Right cardiac atrium (tissue), 5 donors: ENCODE measurements at regions not wholly inside any gene's neighbourhood (a gene's known extent, or its start where the extent isn't known, plus 50 kb on each side); places are given as distances from the start of the nearest gene placed in this dataset.
A peak's percentile ranks its signal among the peaks of the same experiment; 100 is the strongest.

Experiments used
- ATAC-seq, 2 donors: fragments of 200-7000 bp; cut with Tn5 transposase; one replicate each; pipeline versions ENCODE4 v1.8.0 to v1.9.1; 2020; ENCODE audit warnings: moderate library complexity in 2 of 2, mild to moderate bottlenecking in 1 of 2
- DNase-seq, 3 donors: peaks; one replicate each; pipeline ENCODE4 v3.0.0-alpha.2; 2020
- H3K27ac ChIP-seq: one replicate; pipeline ENCODE4 v1.5.1; 2013; ENCODE audit warnings: mild to moderate bottlenecking, low read length, control low read depth, moderate library complexity
- H3K27me3 ChIP-seq: one replicate; pipeline ENCODE4 v1.6.1; 2013; ENCODE audit not compliant: control insufficient read depth, insufficient read depth
- H3K4me1 ChIP-seq: one replicate; pipeline ENCODE4 v1.6.1; 2013; ENCODE audit warnings: low read length; ENCODE audit not compliant: control insufficient read depth, insufficient read depth
- H3K4me3 ChIP-seq: one replicate; pipeline ENCODE4 v1.5.1; 2013; ENCODE audit warnings: low read length, control low read depth
- H3K9me3 ChIP-seq: one replicate; pipeline ENCODE4 v1.6.1; 2013; ENCODE audit warnings: low read length; ENCODE audit not compliant: control insufficient read depth
- WGBS: extraction: QIAGEN DNeasy Blood & Tissue Kit; methylation state at CpG from one replicate; pipeline ENCODE4 v1.1.7; 2013; 5-methylcytosine and 5-hydroxymethylcytosine counted together
- intact Hi-C, 4 donors: fragments of 100-400 bp; cut with DNase I; formaldehyde crosslinking; loops; one replicate each; pipeline versions ENCODE4 v1.11.0 to v1.14.0; 2022 to 2023
- donor health status: healthy with polysubstance abuse.
- donor health status: DM: no; HTN: yes; CAD: no.
- donor health status: DM: no; HTN: no; CAD: no.
- donor health status: DM: no; HTN: yes; CAD: no; lungs with severe emphysema.
- donor health status: DM: yes; HTN: yes; CAD: no.

DNA sequence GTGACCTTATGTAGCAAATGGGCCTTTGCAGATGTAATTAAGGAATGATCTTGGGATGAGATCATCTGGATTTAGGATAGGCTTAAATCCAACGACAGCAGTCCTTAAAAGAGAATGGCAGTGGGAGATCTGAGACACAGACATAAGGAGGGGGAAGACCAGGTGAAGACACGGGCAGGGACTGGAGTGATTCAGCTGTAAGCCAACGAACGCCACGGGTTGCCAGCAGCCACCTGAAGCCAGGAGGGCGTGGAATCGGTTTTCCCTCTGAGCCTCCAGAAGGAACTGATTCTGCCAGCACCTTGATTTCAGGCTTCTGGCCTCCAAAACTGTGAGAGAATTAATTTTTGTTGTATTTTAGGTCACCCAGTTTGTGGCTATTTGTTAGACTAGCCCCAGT, 218.6 kb upstream of the ANKRD55 start:
- Histone ChIP-seq H3K27me3 (no peaks in the 10 kb centered on the region), H3K4me3 (no peak overlapping the region), H3K27ac (no peak overlapping the region), H3K4me1 (no peaks in the 10 kb centered on the region), H3K9me3 (no peaks in the 10 kb centered on the region)
- intact Hi-C loops = no loop called here
- DNase-seq = no peak
- 97% methylated on average over 7 of the region's 7 CpGs for WGBS
- ATAC-seq = no peak

GRCh38 chr5:56450766-56451165, 217.6 kb upstream of the ANKRD55 start:
- intact Hi-C loops = no loop called here
- DNase-seq (no peak), ATAC-seq (peak; percentile 21 to 44)
- no peaks in the 10 kb centered on the region for H3K27me3 ChIP-seq
- 61% methylated on average over 8 of the region's 8 CpGs for WGBS
- H3K4me3 ChIP-seq = no peak overlapping the region
- H3K9me3 ChIP-seq = no peaks in the 10 kb centered on the region
- no peaks in the 10 kb centered on the region for H3K4me1 ChIP-seq
- H3K27ac ChIP-seq = no peak overlapping the region

DNA sequence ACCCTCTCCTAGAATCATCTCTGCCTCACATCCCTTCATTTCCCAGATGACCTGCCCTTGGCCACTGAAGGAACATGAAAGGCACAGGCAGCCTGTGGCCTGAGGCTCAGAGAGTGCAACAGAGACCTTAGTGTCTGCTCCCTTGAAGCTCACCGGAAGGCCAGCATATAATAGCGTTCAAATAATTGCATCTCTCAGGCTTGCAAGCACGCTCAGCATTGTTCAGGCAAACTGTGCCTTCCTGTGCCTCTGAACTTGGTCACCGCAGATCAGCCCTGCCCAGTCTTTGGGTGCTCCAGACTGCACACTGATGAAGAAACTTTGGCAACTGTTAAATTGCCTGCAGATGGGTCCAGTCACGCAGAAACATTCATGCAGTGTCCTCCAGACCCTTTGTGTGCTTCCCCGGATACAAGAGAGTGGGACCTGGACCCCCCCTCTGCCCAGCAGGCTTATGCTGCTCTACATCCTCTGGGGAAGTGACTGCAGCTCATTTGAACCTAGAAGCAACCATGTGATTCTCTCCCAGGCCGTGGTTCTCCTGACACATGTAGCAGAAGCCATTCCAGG, 216.0 kb upstream of the ANKRD55 start:
- 86% methylated on average over 7 of the region's 7 CpGs for WGBS
- no peak for DNase-seq
- Histone ChIP-seq H3K9me3 (no peaks in the 10 kb centered on the region), H3K27ac (no peak overlapping the region), H3K27me3 (no peaks in the 10 kb centered on the region), H3K4me1 (no peaks in the 10 kb centered on the region), H3K4me3 (no peak overlapping the region)
- intact Hi-C loops = no loop called here
- ATAC-seq = no peak

GRCh38 chr5:56447656-56448055, 214.5 kb upstream of the ANKRD55 start:
- Histone ChIP-seq H3K4me1 (no peaks in the 10 kb centered on the region), H3K4me3 (no peak overlapping the region), H3K27ac (no peak overlapping the region), H3K9me3 (no peaks in the 10 kb centered on the region), H3K27me3 (no peaks in the 10 kb centered on the region)
- intact Hi-C loops = no loop called here
- DNase-seq (no peak), ATAC-seq (no peak)
- 75% methylated on average over 4 of the region's 4 CpGs for WGBS

GRCh38 chr5:56447232-56447631, 214.1 kb upstream of the ANKRD55 start:
- WGBS = 79% methylated on average over 4 of the region's 4 CpGs
- no peak overlapping the region for H3K27ac ChIP-seq
- no peak overlapping the region for H3K4me3 ChIP-seq
- no peaks in the 10 kb centered on the region for H3K4me1 ChIP-seq
- intact Hi-C loops = no loop called here
- DNase-seq (no peak), ATAC-seq (peak; percentile 51 to 64)
- no peaks in the 10 kb centered on the region for H3K9me3 ChIP-seq
- H3K27me3 ChIP-seq = no peaks in the 10 kb centered on the region

- ATAC-seq = no peak
Measured at GRCh38 chr5:56446728-56447127, 213.6 kb upstream of the ANKRD55 start.

GRCh38 chr5:56443826-56444225, 210.7 kb upstream of the ANKRD55 start:
- Histone ChIP-seq H3K4me3 (no peak overlapping the region), H3K4me1 (no peaks in the 10 kb centered on the region), H3K9me3 (no peaks in the 10 kb centered on the region), H3K27ac (no peak overlapping the region), H3K27me3 (no peaks in the 10 kb centered on the region)
- 87% methylated on average over 2 of the region's 2 CpGs for WGBS
- intact Hi-C loops = no loop called here
- DNase-seq = no peak
- ATAC-seq = no peak

More at GRCh38 chr5:56446728-56447127, 213.6 kb upstream of the ANKRD55 start:
- H3K4me1 ChIP-seq = no peaks in the 10 kb centered on the region
- intact Hi-C loops = no loop called here
- no peaks in the 10 kb centered on the region for H3K27me3 ChIP-seq
- H3K4me3 ChIP-seq = no peak overlapping the region
- no peak overlapping the region for H3K27ac ChIP-seq
- DNase-seq = no peak
- H3K9me3 ChIP-seq = no peaks in the 10 kb centered on the region

GRCh38 chr5:56440871-56441740, 208.0 kb upstream of the ANKRD55 start:
- DNase-seq (peak in 1 of 3 donors; percentile 34), ATAC-seq (peak; percentile 86 to 89)
- no peaks in the 10 kb centered on the region for H3K27me3 ChIP-seq
- no peaks in the 10 kb centered on the region for H3K4me1 ChIP-seq
- intact Hi-C loops = no loop called here
- H3K9me3 ChIP-seq = no peaks in the 10 kb centered on the region
- WGBS = 72% methylated on average over 7 of the region's 7 CpGs
- no peak overlapping the region for H3K4me3 ChIP-seq
- no peak overlapping the region for H3K27ac ChIP-seq

DNA sequence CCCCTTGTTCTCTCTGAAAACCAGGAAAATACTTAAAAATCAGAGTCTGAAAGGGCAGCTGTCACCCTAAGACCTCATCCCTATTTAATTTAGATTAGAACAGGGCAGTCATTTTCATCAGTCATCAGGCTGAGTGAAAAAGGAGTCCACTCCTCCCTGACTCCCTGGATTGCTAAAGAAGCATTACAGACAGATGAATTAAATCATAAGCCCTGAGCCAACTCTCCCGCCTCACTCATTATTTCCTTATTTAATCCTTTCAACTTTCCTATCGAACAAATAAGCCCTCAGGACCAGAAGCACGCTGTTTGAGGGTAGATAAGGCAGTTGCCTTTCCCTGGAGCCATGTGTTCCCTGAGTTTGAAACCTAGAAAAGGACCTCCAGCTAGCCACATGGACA, 201.9 kb upstream of the ANKRD55 start:
- ATAC-seq (no peak), DNase-seq (no peak)
- intact Hi-C loops = no loop called here
- Histone ChIP-seq H3K27me3 (no peaks in the 10 kb centered on the region), H3K4me3 (no peak overlapping the region), H3K27ac (no peak overlapping the region), H3K4me1 (no peaks in the 10 kb centered on the region), H3K9me3 (no peaks in the 10 kb centered on the region)
- WGBS = 73% methylated on average over 3 of the region's 3 CpGs

GRCh38 chr5:56433039-56433617, 200.0 kb upstream of the ANKRD55 start:
- WGBS = 89% methylated on average over 2 of the region's 2 CpGs
- no peaks in the 10 kb centered on the region for H3K9me3 ChIP-seq
- H3K27me3 ChIP-seq = no peaks in the 10 kb centered on the region
- H3K27ac ChIP-seq = no peak overlapping the region
- DNase-seq (no peak), ATAC-seq (no peak)
- intact Hi-C loops = no loop called here
- H3K4me3 ChIP-seq = no peak overlapping the region
- no peaks in the 10 kb centered on the region for H3K4me1 ChIP-seq

- no peak for DNase-seq
- intact Hi-C loops = no loop called here
- no peaks in the 10 kb centered on the region for H3K9me3 ChIP-seq
- no peak overlapping the region for H3K27ac ChIP-seq
- H3K4me1 ChIP-seq = no peaks in the 10 kb centered on the region
- ATAC-seq = no peak
- H3K27me3 ChIP-seq = no peaks in the 10 kb centered on the region
- H3K4me3 ChIP-seq = no peak overlapping the region
Measured at GRCh38 chr5:56432321-56432720, 199.2 kb upstream of the ANKRD55 start.
